GM12878 (cell line): ENCODE measurements at regions not wholly inside any gene's neighbourhood (a gene's known extent, or its start where the extent isn't known, plus 50 kb on each side); places are given as distances from the start of the nearest gene placed in this dataset.

ENCODE experiments used
- CTCF ChIP-seq, 3 experiments: IDR thresholded peaks in 2 of 3; conservative IDR thresholded peaks in 1 of 3; 2 replicates each; pipeline ENCODE4 v1.5.1; 2011; ENCODE audit warnings: low read depth in 3 of 3, low read length in 3 of 3, mild to moderate bottlenecking in 3 of 3, control low read depth in 2 of 3, moderate library complexity in 2 of 3, inconsistent platforms in 1 of 3, mixed read lengths in 1 of 3; ENCODE audit not compliant: control insufficient read depth in 2 of 3, insufficient read depth in 1 of 3; ENCODE audit errors: extremely low read depth in 1 of 3
- TAF1 ChIP-seq: IDR thresholded peaks from 2 replicates; pipeline ENCODE4 v1.6.1; 2011; ENCODE audit warnings: mild to moderate bottlenecking, low read depth, low read length, borderline replicate concordance

DNA sequence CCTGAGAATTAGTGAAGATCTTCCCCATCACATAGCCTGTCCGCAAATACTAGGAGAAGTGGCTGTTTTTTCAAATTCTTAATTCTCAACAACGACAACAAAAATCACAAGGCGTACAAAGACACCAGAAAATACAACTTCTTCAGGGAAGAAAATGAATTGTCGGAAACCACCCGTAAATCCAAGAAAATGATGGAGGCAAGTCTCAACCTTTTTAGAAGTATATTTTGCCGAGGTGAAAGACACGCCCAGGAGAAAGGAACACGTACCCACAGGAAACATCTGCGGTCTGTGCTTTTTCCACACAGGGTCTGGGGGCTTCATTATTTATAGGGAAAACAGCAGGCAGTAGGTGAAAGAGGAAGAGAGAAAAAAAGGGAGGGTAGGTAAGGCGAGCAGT, 223.9 kb upstream of the GGTLC1 start:
- TF ChIP-seq CTCF (IDR thresholded peaks at IDR 0.05 in 2 of 3, conservative IDR thresholded peaks at IDR 0.05 in 1 of 3; ENCODE audit: control insufficient read depth in 2 of 3, extremely low read depth in 1 of 3, insufficient read depth in 1 of 3, low read depth in 3 of 3, low read length in 3 of 3) (no peak), TAF1 (no peak)
